ENCODE measurements at regions not wholly inside any gene's neighbourhood (a gene's known extent, or its start where the extent isn't known, plus 50 kb on each side); places are given as distances from the start of the nearest gene placed in this dataset.
A peak's percentile ranks its signal among the peaks of the same experiment; 100 is the strongest.

- DNase-seq (ENCODE audit: low spot score) = peak; percentile 26
- H3K4me3 Mint-ChIP-seq (ENCODE audit: unreplicated experiment) = no peak overlapping the region
- no peaks in the 10 kb centered on the region for H3K9me3 Mint-ChIP-seq (ENCODE audit: unreplicated experiment)
- peaks cover 14% of the 10 kb centered on the region for H3K4me1 Mint-ChIP-seq (ENCODE audit: unreplicated experiment)
- no peak for TF ChIP-seq CTCF (IDR thresholded peaks at IDR 0.05; ENCODE audit: unreplicated experiment)
- H3K36me3 Mint-ChIP-seq (ENCODE audit: low read depth, unreplicated experiment) = no peaks in the 10 kb centered on the region
- peaks cover 7% of the 10 kb centered on the region for H3K27me3 Mint-ChIP-seq (ENCODE audit: unreplicated experiment)
- no peak overlapping the region for H3K27ac Mint-ChIP-seq (ENCODE audit: unreplicated experiment)
These were observed 53.0 kb upstream of the HES1 start for GRCh38 chr3:194082743-194083636.

GRCh38 chr3:194083637-194084224 is 52.2 kb upstream of the HES1 start:
- H3K36me3 Mint-ChIP-seq (ENCODE audit: low read depth, unreplicated experiment) = no peaks in the 10 kb centered on the region
- H3K27me3 Mint-ChIP-seq (ENCODE audit: unreplicated experiment) = peaks cover 7% of the 10 kb centered on the region
- TF ChIP-seq CTCF (IDR thresholded peaks at IDR 0.05; ENCODE audit: unreplicated experiment) = no peak
- no peak overlapping the region for H3K4me3 Mint-ChIP-seq (ENCODE audit: unreplicated experiment)
- DNase-seq (ENCODE audit: low spot score) = no peak
- peaks cover 14% of the 10 kb centered on the region for H3K4me1 Mint-ChIP-seq (ENCODE audit: unreplicated experiment)
- no peak overlapping the region for H3K27ac Mint-ChIP-seq (ENCODE audit: unreplicated experiment)
- no peaks in the 10 kb centered on the region for H3K9me3 Mint-ChIP-seq (ENCODE audit: unreplicated experiment)

- TF ChIP-seq CTCF (IDR thresholded peaks at IDR 0.05; ENCODE audit: unreplicated experiment) = no peak
- peaks cover 14% of the 10 kb centered on the region for H3K4me1 Mint-ChIP-seq (ENCODE audit: unreplicated experiment)
- peaks cover 7% of the 10 kb centered on the region for H3K27me3 Mint-ChIP-seq (ENCODE audit: unreplicated experiment)
- H3K27ac Mint-ChIP-seq (ENCODE audit: unreplicated experiment) = peak overlapping the region; percentile 57
- no peak overlapping the region for H3K4me3 Mint-ChIP-seq (ENCODE audit: unreplicated experiment)
- no peaks in the 10 kb centered on the region for H3K9me3 Mint-ChIP-seq (ENCODE audit: unreplicated experiment)
- no peak for DNase-seq (ENCODE audit: low spot score)
- no peaks in the 10 kb centered on the region for H3K36me3 Mint-ChIP-seq (ENCODE audit: low read depth, unreplicated experiment)
These were observed 51.7 kb upstream of the HES1 start for GRCh38 chr3:194084284-194084683.

Measured in endothelial cell (in vitro differentiated cells).